ENCODE measurements at regions not wholly inside any gene's neighbourhood (a gene's known extent, or its start where the extent isn't known, plus 50 kb on each side); places are given as distances from the start of the nearest gene placed in this dataset.

- TF ChIP-seq POLR2A (IDR thresholded peaks at IDR 0.05) = no peak
- no peak for TF ChIP-seq EP300 (IDR thresholded peaks at IDR 0.05)
These were observed 330.7 kb downstream of the CAAP1 start for GRCh38 chr9:26561928-26562327.
